Ectodermal cell (in vitro differentiated cells): ENCODE measurements at regions not wholly inside any gene's neighbourhood (a gene's known extent, or its start where the extent isn't known, plus 50 kb on each side); places are given as distances from the start of the nearest gene placed in this dataset.

Experiments
- H3K27ac ChIP-seq: 2 replicates; pipeline ENCODE4 v1.7.0; 2013; ENCODE audit warnings: mild to moderate bottlenecking, low read depth, low read length; ENCODE audit not compliant: insufficient read depth, poor library complexity, severe bottlenecking
- H3K27me3 ChIP-seq: 2 replicates; pipeline ENCODE4 v1.7.0; 2013; ENCODE audit warnings: mild to moderate bottlenecking, low read length; ENCODE audit not compliant: insufficient read depth, control insufficient read depth, poor library complexity, severe bottlenecking
- H3K36me3 ChIP-seq: one replicate; pipeline ENCODE4 v1.7.0; 2013; ENCODE audit warnings: low read length; ENCODE audit not compliant: control insufficient read depth, insufficient read depth
- H3K4me1 ChIP-seq: one replicate; pipeline ENCODE4 v1.7.0; 2013; ENCODE audit warnings: low read length; ENCODE audit not compliant: control insufficient read depth, insufficient read depth
- H3K4me3 ChIP-seq: 2 replicates; pipeline ENCODE4 v1.7.0; 2013; ENCODE audit warnings: low read depth, low read length, control low read depth; ENCODE audit not compliant: insufficient read depth
- H3K9me3 ChIP-seq: 2 replicates; pipeline ENCODE4 v1.7.0; 2013; ENCODE audit warnings: mild to moderate bottlenecking, low read length, moderate library complexity; ENCODE audit not compliant: control insufficient read depth
- WGBS, 2 experiments: methylation state at CpG; one replicate each; pipeline ENCODE4 v1.1.7; 2013; ENCODE audit warnings: missing lambda C conversion rate in 2 of 2; 5-methylcytosine and 5-hydroxymethylcytosine counted together

- Histone ChIP-seq H3K36me3 (no peaks in the 10 kb centered on the region), H3K4me1 (peaks cover 2% of the 10 kb centered on the region), H3K9me3 (no peaks in the 10 kb centered on the region), H3K27ac (no peak overlapping the region), H3K4me3 (no peak overlapping the region), H3K27me3 (no peaks in the 10 kb centered on the region)
- WGBS, 2 experiments, result 90 to 100% methylated on average over 1 of the region's 1 CpG
Measured at GRCh38 chr21:28641731-28642130, 350.9 kb downstream of the LTN1 start.

- Histone ChIP-seq H3K9me3 (no peaks in the 10 kb centered on the region), H3K27ac (no peak overlapping the region), H3K4me3 (no peak overlapping the region), H3K36me3 (no peaks in the 10 kb centered on the region), H3K27me3 (no peaks in the 10 kb centered on the region), H3K4me1 (peaks cover 2% of the 10 kb centered on the region)
- 77 to 79% methylated on average over 5 of the region's 5 CpGs for WGBS, 2 experiments
Measured at GRCh38 chr21:28640326-28640725, 352.4 kb downstream of the LTN1 start.

GRCh38 chr21:28639737-28640136 is 352.9 kb downstream of the LTN1 start:
- no peaks in the 10 kb centered on the region for H3K27me3 ChIP-seq
- peaks cover 2% of the 10 kb centered on the region for H3K4me1 ChIP-seq
- no peaks in the 10 kb centered on the region for H3K9me3 ChIP-seq
- 83 to 88% methylated on average over 1 of the region's 1 CpG for WGBS, 2 experiments
- H3K27ac ChIP-seq, result no peak overlapping the region
- no peak overlapping the region for H3K4me3 ChIP-seq
- no peaks in the 10 kb centered on the region for H3K36me3 ChIP-seq

GRCh38 chr21:28636752-28637691 is 355.7 kb downstream of the LTN1 start:
- Histone ChIP-seq H3K4me1 (peaks cover 2% of the 10 kb centered on the region), H3K27ac (no peak overlapping the region), H3K27me3 (no peaks in the 10 kb centered on the region), H3K4me3 (no peak overlapping the region), H3K36me3 (no peaks in the 10 kb centered on the region), H3K9me3 (no peaks in the 10 kb centered on the region)
- WGBS, 2 experiments, result 92 to 93% methylated on average over 9 of the region's 9 CpGs

- no peaks in the 10 kb centered on the region for H3K27me3 ChIP-seq
- WGBS, 2 experiments, result 89% methylated on average over 1 of the region's 1 CpG; no CpG with 5 or more reads in 1 of the 2 experiments
- peaks cover 2% of the 10 kb centered on the region for H3K4me1 ChIP-seq
- no peak overlapping the region for H3K4me3 ChIP-seq
- H3K36me3 ChIP-seq, result no peaks in the 10 kb centered on the region
- no peak overlapping the region for H3K27ac ChIP-seq
- H3K9me3 ChIP-seq, result no peaks in the 10 kb centered on the region
Measured at GRCh38 chr21:28635541-28635940, 357.1 kb downstream of the LTN1 start.

GRCh38 chr21:28633839-28634555 is 358.7 kb downstream of the LTN1 start:
- H3K4me3 ChIP-seq, result no peak overlapping the region
- 94 to 97% methylated on average over 12 of the region's 12 CpGs for WGBS, 2 experiments

GRCh38 chr21:28632755-28633408 is 359.8 kb downstream of the LTN1 start:
- Histone ChIP-seq H3K4me1 (no peaks in the 10 kb centered on the region), H3K27ac (no peak overlapping the region), H3K4me3 (no peak overlapping the region), H3K9me3 (no peaks in the 10 kb centered on the region), H3K36me3 (no peaks in the 10 kb centered on the region), H3K27me3 (no peaks in the 10 kb centered on the region)
- WGBS, 2 experiments, result 85 to 89% methylated on average over 3 of the region's 3 CpGs

More at GRCh38 chr21:28633839-28634555, 358.7 kb downstream of the LTN1 start:
- H3K36me3 ChIP-seq, result no peaks in the 10 kb centered on the region
- H3K27ac ChIP-seq, result no peak overlapping the region
- no peaks in the 10 kb centered on the region for H3K4me1 ChIP-seq
- no peaks in the 10 kb centered on the region for H3K9me3 ChIP-seq
- H3K27me3 ChIP-seq, result no peaks in the 10 kb centered on the region

GRCh38 chr21:28627691-28628090 is 365.0 kb downstream of the LTN1 start:
- H3K4me3 ChIP-seq, result no peak overlapping the region
- no peak overlapping the region for H3K27ac ChIP-seq
- H3K27me3 ChIP-seq, result no peaks in the 10 kb centered on the region
- no peaks in the 10 kb centered on the region for H3K9me3 ChIP-seq
- no peaks in the 10 kb centered on the region for H3K36me3 ChIP-seq
- H3K4me1 ChIP-seq, result no peaks in the 10 kb centered on the region

- H3K27me3 ChIP-seq, result no peaks in the 10 kb centered on the region
Measured at GRCh38 chr21:28627261-28627660, 365.4 kb downstream of the LTN1 start.

GRCh38 chr21:28624626-28625025 is 368.1 kb downstream of the LTN1 start:
- Histone ChIP-seq H3K9me3 (no peaks in the 10 kb centered on the region), H3K27me3 (no peaks in the 10 kb centered on the region), H3K27ac (no peak overlapping the region), H3K4me3 (no peak overlapping the region), H3K4me1 (no peaks in the 10 kb centered on the region), H3K36me3 (no peaks in the 10 kb centered on the region)
- WGBS, 2 experiments, result 95 to 100% methylated on average over 1 of the region's 1 CpG

More at GRCh38 chr21:28627261-28627660, 365.4 kb downstream of the LTN1 start:
- no peaks in the 10 kb centered on the region for H3K36me3 ChIP-seq
- H3K4me3 ChIP-seq, result no peak overlapping the region
- H3K9me3 ChIP-seq, result no peaks in the 10 kb centered on the region
- WGBS, 2 experiments, result 95 to 100% methylated on average over 1 to 2 of the region's 3 CpGs
- H3K27ac ChIP-seq, result no peak overlapping the region
- H3K4me1 ChIP-seq, result no peaks in the 10 kb centered on the region
